ENCODE measurements at regions not wholly inside any gene's neighbourhood (a gene's known extent, or its start where the extent isn't known, plus 50 kb on each side); places are given as distances from the start of the nearest gene placed in this dataset.

GRCh38 chr2:215619022-215619958 is 183.4 kb upstream of the FN1 start:
- H3K4me3 ChIP-seq, result no peak overlapping the region
- no peak overlapping the region for H3K27ac ChIP-seq
- no peaks in the 10 kb centered on the region for H3K9me3 ChIP-seq
- H3K36me3 ChIP-seq, result no peaks in the 10 kb centered on the region
- peaks cover 5% of the 10 kb centered on the region for H3K4me1 ChIP-seq (ENCODE audit: insufficient read depth)
- WGBS, 3 donors, result 24 to 29% (median 25%) methylated on average over 14 of the region's 14 CpGs
- TF ChIP-seq EP300 (IDR thresholded peaks at IDR 0.05) (no peak), CTCF (IDR thresholded peaks at IDR 0.05) (no peak), POLR2A (IDR thresholded peaks at IDR 0.05) (no peak)
- no peaks in the 10 kb centered on the region for H3K27me3 ChIP-seq
- intact Hi-C loops (cut with DNase I), result no loop called here
- DNase-seq, result no peak

GRCh38 chr2:215618145-215618544 is 182.3 kb upstream of the FN1 start:
- WGBS, 3 donors, result 94 to 96% (median 94%) methylated on average over 1 of the region's 1 CpG
- H3K9me3 ChIP-seq, result no peaks in the 10 kb centered on the region
- intact Hi-C loops (cut with DNase I), result no loop called here
- peaks cover 5% of the 10 kb centered on the region for H3K4me1 ChIP-seq (ENCODE audit: insufficient read depth)
- H3K36me3 ChIP-seq, result no peaks in the 10 kb centered on the region
- no peak overlapping the region for H3K27ac ChIP-seq
- TF ChIP-seq CTCF (IDR thresholded peaks at IDR 0.05) (no peak), EP300 (IDR thresholded peaks at IDR 0.05) (no peak), POLR2A (IDR thresholded peaks at IDR 0.05) (no peak)
- no peak for DNase-seq
- H3K27me3 ChIP-seq, result no peaks in the 10 kb centered on the region
- no peak overlapping the region for H3K4me3 ChIP-seq

- TF ChIP-seq POLR2A (IDR thresholded peaks at IDR 0.05) (no peak), CTCF (IDR thresholded peaks at IDR 0.05) (no peak), EP300 (IDR thresholded peaks at IDR 0.05) (no peak)
- Histone ChIP-seq H3K27me3 (no peaks in the 10 kb centered on the region), H3K27ac (no peak overlapping the region), H3K4me1 (ENCODE audit: insufficient read depth) (peaks cover 2% of the 10 kb centered on the region), H3K4me3 (no peak overlapping the region), H3K36me3 (no peaks in the 10 kb centered on the region), H3K9me3 (no peaks in the 10 kb centered on the region)
- DNase-seq, result no peak
- WGBS, 3 donors, result 90 to 97% (median 92%) methylated on average over 4 of the region's 4 CpGs
- intact Hi-C loops (cut with DNase I), result no loop called here
Measured at GRCh38 chr2:215617060-215617824, 181.4 kb upstream of the FN1 start.

GRCh38 chr2:215615803-215616174 is 179.9 kb upstream of the FN1 start:
- no peak overlapping the region for H3K4me3 ChIP-seq
- H3K4me1 ChIP-seq (ENCODE audit: insufficient read depth), result peaks cover 2% of the 10 kb centered on the region
- no peak for TF ChIP-seq EP300 (IDR thresholded peaks at IDR 0.05)
- TF ChIP-seq CTCF (IDR thresholded peaks at IDR 0.05), result no peak
- no peak for TF ChIP-seq POLR2A (IDR thresholded peaks at IDR 0.05)
- no peaks in the 10 kb centered on the region for H3K27me3 ChIP-seq
- DNase-seq, result no peak
- intact Hi-C loops (cut with DNase I), result no loop called here
- WGBS, 3 donors, result 35 to 42% (median 35%) methylated on average over 3 of the region's 3 CpGs
- H3K9me3 ChIP-seq, result no peaks in the 10 kb centered on the region
- no peaks in the 10 kb centered on the region for H3K36me3 ChIP-seq
- no peak overlapping the region for H3K27ac ChIP-seq

All from ovary (tissue), 7 donors.